ENCODE measurements at regions not wholly inside any gene's neighbourhood (a gene's known extent, or its start where the extent isn't known, plus 50 kb on each side); places are given as distances from the start of the nearest gene placed in this dataset.

DNA sequence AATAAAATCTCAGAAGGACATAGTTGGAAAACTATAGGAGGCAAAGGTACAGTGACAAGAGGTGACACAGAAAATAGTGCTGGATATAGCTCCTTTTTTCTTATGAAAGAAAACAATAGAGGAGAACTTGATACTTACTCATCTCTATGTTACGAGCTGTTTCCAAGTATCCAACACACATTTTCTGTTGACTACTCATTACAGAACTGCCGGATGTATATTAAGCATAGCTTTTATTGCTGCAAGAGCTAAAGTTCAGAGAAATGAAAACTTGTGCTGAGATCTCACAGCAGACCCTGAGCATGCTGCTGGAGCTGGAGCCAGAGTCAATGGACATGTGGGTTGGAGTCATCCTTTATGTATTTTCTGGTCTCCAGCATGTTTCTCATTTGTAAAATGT is 210.0 kb upstream of the NT5C1B start:
- DNase-seq (ENCODE audit: low spot score) = no peak
- no peak for TF ChIP-seq CTCF (IDR thresholded peaks at IDR 0.05; ENCODE audit: extremely low read depth, insufficient read depth, missing control alignments)
- in situ Hi-C loops (cut with MboI; ENCODE audit: low pct_unique_long_range_greater_than_20kb, low sequenced_read_pairs, unreplicated experiment) = no loop called here

GRCh38 chr2:18797133-18797845 is 207.9 kb upstream of the NT5C1B start:
- in situ Hi-C loops (cut with MboI; ENCODE audit: low pct_unique_long_range_greater_than_20kb, low sequenced_read_pairs, unreplicated experiment) = no loop called here
- no peak for TF ChIP-seq CTCF (IDR thresholded peaks at IDR 0.05; ENCODE audit: extremely low read depth, insufficient read depth, missing control alignments)
- DNase-seq (ENCODE audit: low spot score) = no peak

GRCh38 chr2:18795906-18796305 is 206.5 kb upstream of the NT5C1B start:
- in situ Hi-C loops (cut with MboI; ENCODE audit: low pct_unique_long_range_greater_than_20kb, low sequenced_read_pairs, unreplicated experiment) = no loop called here
- no peak for DNase-seq (ENCODE audit: low spot score)
- TF ChIP-seq CTCF (IDR thresholded peaks at IDR 0.05; ENCODE audit: extremely low read depth, insufficient read depth, missing control alignments) = no peak

DNA sequence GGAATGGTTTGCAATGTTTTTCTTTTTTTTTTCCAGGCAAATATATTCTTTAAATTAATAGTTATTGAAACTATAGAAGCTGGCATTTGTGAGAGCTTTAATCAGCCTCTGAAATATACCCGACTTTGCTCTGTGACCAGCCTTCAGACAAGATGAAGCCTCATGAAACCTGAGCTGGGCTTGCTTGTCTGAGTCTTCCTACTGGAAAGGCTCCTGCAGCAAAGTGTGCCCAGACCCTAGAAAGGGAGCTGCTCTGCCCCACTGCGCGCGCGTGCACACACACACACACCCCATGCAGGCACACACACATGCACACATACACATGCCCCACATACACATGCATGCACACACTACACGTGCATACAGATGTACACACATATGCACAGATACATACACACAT is 203.3 kb upstream of the NT5C1B start:
- no peak for DNase-seq (ENCODE audit: low spot score)
- in situ Hi-C loops (cut with MboI; ENCODE audit: low pct_unique_long_range_greater_than_20kb, low sequenced_read_pairs, unreplicated experiment) = no loop called here
- TF ChIP-seq CTCF (IDR thresholded peaks at IDR 0.05; ENCODE audit: extremely low read depth, insufficient read depth, missing control alignments) = no peak

DNA sequence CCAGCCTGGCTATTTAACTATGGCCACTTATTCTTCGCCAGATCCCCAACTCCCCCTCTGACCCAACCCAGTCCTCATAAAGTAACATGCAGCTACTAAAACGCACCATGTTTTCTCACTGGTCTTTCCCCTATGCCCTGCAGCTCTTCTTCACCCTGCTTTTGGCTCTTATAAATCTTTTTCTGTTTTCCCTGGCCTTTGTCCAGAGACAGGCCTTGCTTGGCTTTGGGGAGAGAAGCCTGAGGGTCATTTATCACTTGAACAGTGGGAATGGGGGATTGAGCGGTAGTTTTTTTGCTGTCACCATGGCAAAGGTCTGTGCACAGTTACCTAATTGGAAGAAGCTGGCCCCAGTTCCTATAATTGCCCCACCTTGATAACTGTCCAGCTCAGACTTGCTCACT is 202.9 kb upstream of the NT5C1B start:
- in situ Hi-C loops (cut with MboI; ENCODE audit: low pct_unique_long_range_greater_than_20kb, low sequenced_read_pairs, unreplicated experiment) = no loop called here
- DNase-seq (ENCODE audit: low spot score) = no peak
- TF ChIP-seq CTCF (IDR thresholded peaks at IDR 0.05; ENCODE audit: extremely low read depth, insufficient read depth, missing control alignments) = no peak

DNA sequence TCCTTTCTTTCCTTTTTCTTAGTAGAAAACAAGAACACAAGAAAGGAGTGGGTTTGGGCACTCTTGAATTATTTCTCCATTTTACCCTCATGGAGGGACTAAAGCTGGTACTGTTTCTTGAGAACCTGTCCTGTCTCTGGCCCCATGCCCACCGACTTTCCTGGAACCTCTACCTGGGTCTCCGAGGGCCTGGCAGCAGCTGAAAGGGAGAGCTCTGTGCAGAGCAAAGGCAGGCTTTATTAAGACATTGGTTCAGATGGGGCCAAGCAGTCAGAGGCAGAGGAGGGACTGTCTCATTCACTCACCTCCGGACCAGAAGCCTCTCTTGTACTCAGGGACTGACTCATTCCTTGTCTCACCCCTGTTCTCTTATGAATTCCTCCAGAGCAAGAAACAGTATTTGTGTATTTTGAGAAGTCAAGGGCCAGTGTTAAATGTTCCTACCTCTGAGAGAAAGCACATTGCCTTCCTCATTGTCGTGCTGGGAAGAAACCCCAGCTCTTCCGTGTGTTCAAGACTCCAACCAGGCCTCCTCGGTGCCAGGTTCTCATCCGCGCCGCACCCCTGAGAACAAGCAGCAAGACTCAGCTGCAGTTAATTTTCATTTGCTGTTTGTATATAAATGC is 201.9 kb upstream of the NT5C1B start:
- TF ChIP-seq CTCF (IDR thresholded peaks at IDR 0.05; ENCODE audit: extremely low read depth, insufficient read depth, missing control alignments) = no peak
- DNase-seq (ENCODE audit: low spot score) = no peak
- in situ Hi-C loops (cut with MboI; ENCODE audit: low pct_unique_long_range_greater_than_20kb, low sequenced_read_pairs, unreplicated experiment) = no loop called here
